ENCODE measurements at regions not wholly inside any gene's neighbourhood (a gene's known extent, or its start where the extent isn't known, plus 50 kb on each side); places are given as distances from the start of the nearest gene placed in this dataset.

GRCh38 chr5:4230786-4231641, 635.4 kb downstream of the IRX1 start:
- no peak for TF ChIP-seq CTCF (IDR thresholded peaks at IDR 0.05)
- no peak for TF ChIP-seq POLR2A (IDR thresholded peaks at IDR 0.05)
